H1 (cell line): ENCODE measurements at regions not wholly inside any gene's neighbourhood (a gene's known extent, or its start where the extent isn't known, plus 50 kb on each side); places are given as distances from the start of the nearest gene placed in this dataset.

Source experiments
- CTCF ChIA-PET: fragments of 300-600 bp; sonication (Branson Sonifier 250); formaldehyde crosslinking; loops from one replicate; lab custom pipeline; 2021; ENCODE audit not compliant: partially characterized antibody; lab: Charles Lee
- POLR2A ChIA-PET: fragments of 300-600 bp; sonication (Branson Sonifier 250); formaldehyde crosslinking; loops from one replicate; lab custom pipeline; 2021; ENCODE audit warnings: inconsistent platforms; ENCODE audit not compliant: partially characterized antibody; lab: Charles Lee
- DNase-seq, 2 experiments: peaks; one replicate each; pipeline versions ENCODE4 v3.0.0 to v3.0.0-alpha.2; 2010 to 2022; ENCODE audit warnings: low spot score in 2 of 2, low read depth in 1 of 2, mixed read lengths in 1 of 2
- FAIRE-seq: peaks from 2 replicates; lab custom pipeline; 2011; peaks lifted over from hg19 to GRCh38; lab: Jason Lieb, UNC
- H2AFZ ChIP-seq: 2 replicates; pipeline ENCODE4 v1.8.1; 2012; ENCODE audit warnings: low read length, inconsistent platforms
- H2AK5ac ChIP-seq: 2 replicates; pipeline ENCODE4 v1.6.1; 2013; ENCODE audit warnings: low read depth, low read length
- H2BK120ac ChIP-seq: replicated peaks from 2 replicates; pipeline ENCODE3; 2013; ENCODE audit warnings: low read depth, low read length, inconsistent platforms
- H2BK12ac ChIP-seq: 2 replicates; pipeline ENCODE4 v1.6.1; 2013; ENCODE audit warnings: low read depth, low read length
- H2BK15ac ChIP-seq: 2 replicates; pipeline ENCODE4 v1.6.1; 2013; ENCODE audit warnings: low read length
- H2BK20ac ChIP-seq: 2 replicates; pipeline ENCODE4 v1.6.1; 2013; ENCODE audit warnings: low read length
- H2BK5ac ChIP-seq: 2 replicates; pipeline ENCODE4 v1.6.1; 2013; ENCODE audit warnings: low read depth, low read length
- H3K14ac ChIP-seq: 2 replicates; pipeline ENCODE4 v1.6.1; 2013; ENCODE audit warnings: inconsistent platforms; ENCODE audit not compliant: insufficient read length
- H3K18ac ChIP-seq: 2 replicates; pipeline ENCODE4 v1.6.1; 2013; ENCODE audit warnings: low read length; ENCODE audit errors: extremely low read depth
- H3K23ac ChIP-seq: 2 replicates; pipeline ENCODE4 v1.6.1; 2013; ENCODE audit warnings: inconsistent platforms; ENCODE audit not compliant: insufficient read length
- H3K23me2 ChIP-seq: 2 replicates; pipeline ENCODE4 v1.6.1; 2013; ENCODE audit warnings: low read depth, low read length
- H3K27ac ChIP-seq: 2 replicates; pipeline ENCODE4 v1.6.1; 2011; ENCODE audit warnings: low read depth, low read length, inconsistent platforms
- H3K27me3 ChIP-seq, 4 experiments: replicated peaks in 1 of 4; 1 replicate in 1 of 4; 2 replicates in 3 of 4; pipeline versions ENCODE4 v1.6.1 to v1.8.1; 2011 to 2013; ENCODE audit warnings: low read length in 3 of 4, mild to moderate bottlenecking in 3 of 4, inconsistent platforms in 2 of 4, mixed read lengths in 2 of 4, moderate library complexity in 1 of 4; ENCODE audit not compliant: control insufficient read depth in 3 of 4, insufficient read depth in 3 of 4; ENCODE audit errors: extremely low read depth in 1 of 4
- H3K36me3 ChIP-seq, 4 experiments: 2 replicates each; pipeline versions ENCODE4 v1.6.1 to v1.8.1; 2011 to 2013; ENCODE audit warnings: mild to moderate bottlenecking in 4 of 4, low read length in 3 of 4, moderate library complexity in 2 of 4, control low read depth in 1 of 4, inconsistent platforms in 1 of 4; ENCODE audit not compliant: insufficient read depth in 4 of 4, control insufficient read depth in 2 of 4
- H3K4ac ChIP-seq: replicated peaks from 2 replicates; pipeline ENCODE3; 2013; ENCODE audit warnings: low read length, low read depth, mixed read lengths, inconsistent platforms; ENCODE audit not compliant: insufficient read length
- H3K4me1 ChIP-seq, 4 experiments: replicated peaks in 1 of 4; 1 replicate in 1 of 4; 2 replicates in 3 of 4; pipeline versions ENCODE4 v1.6.1 to v1.8.1; 2011 to 2013; ENCODE audit warnings: low read length in 3 of 4, inconsistent platforms in 2 of 4, mixed read lengths in 1 of 4; ENCODE audit not compliant: insufficient read depth in 4 of 4, control insufficient read depth in 3 of 4
- H3K4me2 ChIP-seq, 2 experiments: 2 replicates each; pipeline versions ENCODE4 v1.6.1 to v1.8.1; 2011 to 2013; ENCODE audit warnings: low read depth in 2 of 2, low read length in 2 of 2, control low read depth in 1 of 2, inconsistent platforms in 1 of 2, mild to moderate bottlenecking in 1 of 2; ENCODE audit not compliant: insufficient read depth in 1 of 2
- H3K4me3 ChIP-seq, 4 experiments: fragments of 200-600, 300-600 bp in 1 of 4; sonication (generic), shearing (Covaris generic), sonication (Bioruptor Twin) in 1 of 4; 2 replicates each; pipeline versions ENCODE4 v1.5.1 to v1.8.1; 2011 to 2016; ENCODE audit warnings: low read length in 4 of 4, low read depth in 3 of 4, control low read depth in 2 of 4, inconsistent platforms in 2 of 4, mild to moderate bottlenecking in 2 of 4, mixed read lengths in 1 of 4, moderate library complexity in 1 of 4; ENCODE audit not compliant: insufficient read depth in 2 of 4; ENCODE audit errors: extremely low read depth in 1 of 4
- H3K56ac ChIP-seq: replicated peaks from 2 replicates; pipeline ENCODE3; 2013; ENCODE audit warnings: low read depth, mild to moderate bottlenecking, mixed read lengths, low read length, inconsistent platforms; ENCODE audit not compliant: insufficient read length
- H3K79me1 ChIP-seq: 2 replicates; pipeline ENCODE4 v1.6.1; 2013; ENCODE audit warnings: low read depth, low read length, control low read depth
- H3K79me2 ChIP-seq, 2 experiments: 2 replicates each; pipeline versions ENCODE4 v1.6.1 to v1.8.1; 2012 to 2013; ENCODE audit warnings: low read length in 2 of 2, mild to moderate bottlenecking in 2 of 2, inconsistent platforms in 1 of 2; ENCODE audit not compliant: insufficient read depth in 2 of 2, control insufficient read depth in 1 of 2
- H3K9ac ChIP-seq, 4 experiments: replicated peaks in 1 of 4; 1 replicate in 1 of 4; 2 replicates in 3 of 4; pipeline versions ENCODE4 v1.6.1 to v1.8.1; 2011 to 2013; ENCODE audit warnings: low read depth in 3 of 4, low read length in 3 of 4, control low read depth in 2 of 4, mild to moderate bottlenecking in 2 of 4, moderate library complexity in 2 of 4, inconsistent platforms in 1 of 4; ENCODE audit errors: extremely low read depth in 1 of 4
- H3K9me3 ChIP-seq, 2 experiments: 2 replicates each; pipeline versions ENCODE4 v1.6.1 to v1.8.1; 2012 to 2013; ENCODE audit warnings: mild to moderate bottlenecking in 2 of 2, moderate library complexity in 2 of 2, control low read depth in 1 of 2, inconsistent platforms in 1 of 2, low read depth in 1 of 2, low read length in 1 of 2, mixed read lengths in 1 of 2; ENCODE audit not compliant: insufficient read depth in 2 of 2
- H4K20me1 ChIP-seq, 2 experiments: replicated peaks in 1 of 2; 2 replicates each; pipeline versions ENCODE3 to v1.8.1; 2011 to 2013; ENCODE audit warnings: inconsistent platforms in 2 of 2, low read length in 2 of 2, mild to moderate bottlenecking in 1 of 2; ENCODE audit not compliant: insufficient read depth in 2 of 2, control insufficient read depth in 1 of 2
- H4K5ac ChIP-seq: 2 replicates; pipeline ENCODE4 v1.6.1; 2013; ENCODE audit warnings: low read length, low read depth, mixed read lengths, inconsistent platforms; ENCODE audit not compliant: insufficient read length
- H4K8ac ChIP-seq: 2 replicates; pipeline ENCODE4 v1.8.0; 2013; ENCODE audit warnings: mild to moderate bottlenecking, moderate library complexity, low read length, inconsistent platforms; ENCODE audit not compliant: insufficient read depth; ENCODE audit errors: extremely low read depth
- H4K91ac ChIP-seq: replicated peaks from 2 replicates; pipeline ENCODE3; 2013; ENCODE audit warnings: low read length, mixed read lengths, inconsistent platforms; ENCODE audit not compliant: insufficient read length
- CEBPB ChIP-seq: IDR thresholded peaks from 2 replicates; pipeline ENCODE4 v1.6.1; 2012; ENCODE audit warnings: low read depth, low read length

- Histone ChIP-seq H3K56ac (no peak overlapping the region), H4K5ac (no peak overlapping the region), H3K4me3 (no peak overlapping the region), H3K27ac (no peak overlapping the region), H3K9ac (no peak overlapping the region), H3K4me2 (no peak overlapping the region), H3K79me1 (no peaks in the 10 kb centered on the region), H3K23me2 (no peaks in the 10 kb centered on the region), H3K4ac (no peak overlapping the region), H3K14ac (no peak overlapping the region), H2AFZ (no peak overlapping the region), H3K18ac (no peak overlapping the region), H3K27me3 (no peaks in the 10 kb centered on the region), H2BK5ac (no peak overlapping the region), H2AK5ac (no peak overlapping the region), H3K36me3 (peaks cover 0 to 3% (median 0%) of the 10 kb centered on the region in 4 experiments; a peak in 1 of 8 replicates), H2BK12ac (no peak overlapping the region), H4K8ac (no peak overlapping the region), H2BK15ac (no peak overlapping the region), H4K91ac (no peak overlapping the region), H3K4me1 (no peaks in the 10 kb centered on the region), H3K23ac (no peak overlapping the region), H2BK120ac (no peak overlapping the region), H3K79me2 (no peaks in the 10 kb centered on the region), H2BK20ac (no peak overlapping the region), H3K9me3 (peaks cover 0 to 3% of the 10 kb centered on the region in 2 experiments; a peak in 1 of 4 replicates), H4K20me1 (no peaks in the 10 kb centered on the region)
- POLR2A ChIA-PET, result no interaction called here
- FAIRE-seq (no peak), DNase-seq (no peak)
- CTCF ChIA-PET, result no interaction called here
- TF ChIP-seq CEBPB, result no peak
These were observed 248.0 kb upstream of the PDE3A start for GRCh38 chr12:20120403-20120725.
